GM12891 (cell line): ENCODE measurements at regions not wholly inside any gene's neighbourhood (a gene's known extent, or its start where the extent isn't known, plus 50 kb on each side); places are given as distances from the start of the nearest gene placed in this dataset.

Experiments used
- DNase-seq: peaks from one replicate; pipeline ENCODE4 v3.0.0; 2011; ENCODE audit warnings: low spot score; ENCODE audit not compliant: insufficient read length
- FAIRE-seq: peaks from 2 replicates; lab custom pipeline; 2011; peaks lifted over from hg19 to GRCh38; lab: Jason Lieb, UNC
- PAX5 ChIP-seq: IDR thresholded peaks from 2 replicates; pipeline ENCODE4 v1.6.1; 2011; ENCODE audit warnings: low read length, moderate library complexity, mild to moderate bottlenecking; ENCODE audit not compliant: insufficient read depth, severe bottlenecking
- POLR2A ChIP-seq: IDR thresholded peaks from 2 replicates; pipeline ENCODE4 v1.6.1; 2011; ENCODE audit warnings: low read depth, low read length, control low read depth
- POLR2AphosphoS5 ChIP-seq: IDR thresholded peaks from 2 replicates; pipeline ENCODE4 v1.6.1; 2011; ENCODE audit warnings: low read depth, low read length, control low read depth
- POU2F2 ChIP-seq: IDR thresholded peaks from 2 replicates; pipeline ENCODE4 v1.6.1; 2011; ENCODE audit warnings: low read depth, mild to moderate bottlenecking, control low read depth, low read length, moderate library complexity
- SPI1 ChIP-seq: IDR thresholded peaks from 2 replicates; pipeline ENCODE4 v1.6.1; 2011; ENCODE audit warnings: low read depth, low read length, control low read depth
- TAF1 ChIP-seq: IDR thresholded peaks from 2 replicates; pipeline ENCODE4 v1.6.1; 2011; ENCODE audit warnings: low read depth, low read length, control low read depth

- DNase-seq (no peak), FAIRE-seq (no peak)
- TF ChIP-seq TAF1 (no peak), POLR2AphosphoS5 (no peak), POLR2A (no peak), PAX5 (no peak), SPI1 (no peak), POU2F2 (no peak)
These were observed 976.0 kb downstream of the GBE1 start for GRCh38 chr3:80785475-80785874.

- TF ChIP-seq POLR2AphosphoS5 = no peak
- no peak for TF ChIP-seq TAF1
- no peak for TF ChIP-seq PAX5
- no peak for TF ChIP-seq POU2F2
- TF ChIP-seq SPI1 = no peak
- TF ChIP-seq POLR2A = no peak
- DNase-seq (no peak), FAIRE-seq (no peak)
These were observed 990.4 kb downstream of the GBE1 start for GRCh38 chr3:80771085-80771484.

- TF ChIP-seq PAX5 = no peak
- no peak for TF ChIP-seq POU2F2
- TF ChIP-seq SPI1 = no peak
- TF ChIP-seq POLR2A = no peak
- TF ChIP-seq TAF1 = no peak
- TF ChIP-seq POLR2AphosphoS5 = no peak
- FAIRE-seq (no peak), DNase-seq (no peak)
These were observed 991.1 kb downstream of the GBE1 start for GRCh38 chr3:80770106-80771074.

GRCh38 chr3:80769683-80770082 lies 991.8 kb downstream of the GBE1 start:
- TF ChIP-seq SPI1 (no peak), TAF1 (no peak), POLR2AphosphoS5 (no peak), POU2F2 (no peak), PAX5 (no peak), POLR2A (no peak)
- no peak for FAIRE-seq

GRCh38 chr3:80767604-80768003 lies 993.8 kb downstream of the GBE1 start:
- no peak for FAIRE-seq
- TF ChIP-seq TAF1 (no peak), PAX5 (no peak), POLR2AphosphoS5 (no peak), POU2F2 (no peak), POLR2A (no peak), SPI1 (no peak)
- no peak for DNase-seq

More at GRCh38 chr3:80769683-80770082, 991.8 kb downstream of the GBE1 start:
- no peak for DNase-seq

GRCh38 chr3:80754969-80755368 lies 987.2 kb upstream of the ROBO1 start:
- FAIRE-seq (no peak), DNase-seq (no peak)
- TF ChIP-seq SPI1 = no peak
- TF ChIP-seq PAX5 = no peak
- TF ChIP-seq POLR2A = no peak
- TF ChIP-seq TAF1 = no peak
- TF ChIP-seq POLR2AphosphoS5 = no peak
- no peak for TF ChIP-seq POU2F2

GRCh38 chr3:80753021-80753420 lies 985.2 kb upstream of the ROBO1 start:
- FAIRE-seq (no peak), DNase-seq (no peak)
- TF ChIP-seq TAF1 (no peak), POLR2A (no peak), POLR2AphosphoS5 (no peak), SPI1 (no peak), PAX5 (no peak), POU2F2 (no peak)

- no peak for FAIRE-seq
- DNase-seq = no peak
These were observed 982.8 kb upstream of the ROBO1 start for GRCh38 chr3:80750637-80751036.

GRCh38 chr3:80734920-80735319 lies 967.1 kb upstream of the ROBO1 start:
- DNase-seq (no peak), FAIRE-seq (no peak)
- TF ChIP-seq SPI1 (no peak), TAF1 (no peak), POU2F2 (no peak), POLR2AphosphoS5 (no peak), PAX5 (no peak), POLR2A (no peak)

More at GRCh38 chr3:80750637-80751036, 982.8 kb upstream of the ROBO1 start:
- TF ChIP-seq TAF1 (no peak), SPI1 (no peak), POLR2AphosphoS5 (no peak), PAX5 (no peak), POLR2A (no peak), POU2F2 (no peak)

GRCh38 chr3:80734483-80734882 lies 966.7 kb upstream of the ROBO1 start:
- FAIRE-seq (no peak), DNase-seq (no peak)
- TF ChIP-seq SPI1 = no peak
- no peak for TF ChIP-seq POLR2AphosphoS5
- TF ChIP-seq TAF1 = no peak
- no peak for TF ChIP-seq POLR2A
- no peak for TF ChIP-seq POU2F2
- TF ChIP-seq PAX5 = no peak
